OCI-M1 (cell line): ENCODE measurements at regions not wholly inside any gene's neighbourhood (a gene's known extent, or its start where the extent isn't known, plus 50 kb on each side); places are given as distances from the start of the nearest gene placed in this dataset.
A peak's percentile ranks its signal among the peaks of the same experiment; 100 is the strongest.
"Not testable (repeated sequence)": the region's sequence is repeated elsewhere in the genome, so short reads cannot be mapped to it uniquely, and the experiment has no call there.

Experiments used
- DNase-seq: peaks from one replicate; lab custom pipeline; 2025; lab: John Stamatoyannopoulos, UW

- DNase-seq, result no peak
These were observed 633.7 kb downstream of the MECOM start for GRCh38 chr3:169029674-169030285.

- no peak for DNase-seq
These were observed 634.8 kb downstream of the MECOM start for GRCh38 chr3:169028716-169029115.

GRCh38 chr3:169026543-169027182 lies 636.8 kb downstream of the MECOM start:
- DNase-seq, result no peak

GRCh38 chr3:169022457-169022856 lies 641.1 kb downstream of the MECOM start:
- DNase-seq, result peak; percentile 40

- DNase-seq, result peak; percentile 11
These were observed 643.1 kb downstream of the MECOM start for GRCh38 chr3:169020371-169020770.

- no peak for DNase-seq
These were observed 654.1 kb downstream of the MECOM start for GRCh38 chr3:169009453-169009852.

- no peak for DNase-seq
These were observed 654.6 kb downstream of the MECOM start for GRCh38 chr3:169008776-169009358.

GRCh38 chr3:169007145-169007544 lies 656.4 kb downstream of the MECOM start:
- no peak for DNase-seq

GRCh38 chr3:169006398-169006797 lies 657.1 kb downstream of the MECOM start:
- DNase-seq, result not testable (repeated sequence)

GRCh38 chr3:169002689-169003088 lies 660.8 kb downstream of the MECOM start:
- DNase-seq, result no peak

GRCh38 chr3:168998792-168999191 lies 664.7 kb downstream of the MECOM start:
- no peak for DNase-seq

- DNase-seq, result no peak
These were observed 666.0 kb downstream of the MECOM start for GRCh38 chr3:168997488-168997887.

- DNase-seq, result peak; percentile 94
These were observed 666.9 kb downstream of the MECOM start for GRCh38 chr3:168996622-168997021.

GRCh38 chr3:168995129-168995528 lies 668.4 kb downstream of the MECOM start:
- DNase-seq, result no peak

GRCh38 chr3:168991803-168992202 lies 671.7 kb downstream of the MECOM start:
- DNase-seq, result peak; percentile 14

GRCh38 chr3:168990621-168991020 lies 672.9 kb downstream of the MECOM start:
- DNase-seq, result no peak

GRCh38 chr3:168990134-168990533 lies 673.4 kb downstream of the MECOM start:
- DNase-seq, result peak; percentile 81

- DNase-seq, result no peak
These were observed 674.1 kb downstream of the MECOM start for GRCh38 chr3:168989396-168989795.

- DNase-seq, result no peak
These were observed 674.7 kb downstream of the MECOM start for GRCh38 chr3:168988853-168989252.

- peak; percentile 8 for DNase-seq
These were observed 678.6 kb downstream of the MECOM start for GRCh38 chr3:168984872-168985271.

GRCh38 chr3:168983046-168983445 lies 680.5 kb downstream of the MECOM start:
- no peak for DNase-seq

GRCh38 chr3:168981396-168981795 lies 682.1 kb downstream of the MECOM start:
- DNase-seq, result no peak

- DNase-seq, result no peak
These were observed 685.7 kb downstream of the MECOM start for GRCh38 chr3:168977716-168978374.
